SK-N-SH (cell line): ENCODE measurements at regions not wholly inside any gene's neighbourhood (a gene's known extent, or its start where the extent isn't known, plus 50 kb on each side); places are given as distances from the start of the nearest gene placed in this dataset.
"Not testable (repeated sequence)": the region's sequence is repeated elsewhere in the genome, so short reads cannot be mapped to it uniquely, and the experiment has no call there.

Source experiments
- CTCF ChIA-PET: fragments of 300-600, 350-600 bp; formaldehyde crosslinking; extraction: SDS; loops from one replicate; lab custom pipeline; 2021; lab: Yijun Ruan, JAX
- POLR2A ChIA-PET: fragments of 350-600 bp; sonication (Branson Sonifier 250); formaldehyde crosslinking; extraction: SDS; loops from one replicate; lab custom pipeline; 2020; ENCODE audit warnings: antibody characterized with exemption, inconsistent platforms; lab: Yijun Ruan, JAX
- DNase-seq: peaks from one replicate; pipeline ENCODE4 v3.0.0; 2012
- H2AFZ ChIP-seq: fragments of 200-600 bp; sonication (generic); 2 replicates; pipeline ENCODE4 v1.8.1; 2016; ENCODE audit warnings: antibody characterized with exemption, mild to moderate bottlenecking, low read depth
- H3F3A ChIP-seq: fragments of 200-600 bp; sonication (generic); replicated peaks from 2 replicates; pipeline ENCODE3; 2016; ENCODE audit warnings: antibody characterized with exemption, mild to moderate bottlenecking; ENCODE audit not compliant: insufficient read depth
- H3K27ac ChIP-seq, 2 experiments: fragments of 200-500 bp in 1 of 2; fragments of 200-600 bp in 1 of 2; sonication (Bioruptor generic) in 1 of 2; sonication (generic), shearing (Covaris generic) in 1 of 2; 2 replicates each; pipeline versions ENCODE4 v1.5.1 to v1.6.1; 2014 to 2016; ENCODE audit warnings: low read depth in 2 of 2, inconsistent platforms in 1 of 2, low read length in 1 of 2, mild to moderate bottlenecking in 1 of 2, mixed read lengths in 1 of 2
- H3K27me3 ChIP-seq: fragments of 200-600 bp; sonication (generic), shearing (Covaris generic); 2 replicates; pipeline ENCODE4 v1.6.1; 2016; ENCODE audit warnings: mixed run types; ENCODE audit not compliant: insufficient read depth
- H3K36me3 ChIP-seq, 2 experiments: fragments of 200-500 bp in 1 of 2; fragments of 200-600 bp in 1 of 2; sonication (Bioruptor generic) in 1 of 2; sonication (generic) in 1 of 2; replicated peaks in 1 of 2; 2 replicates each; pipeline versions ENCODE3 to v1.5.1; 2014 to 2016; ENCODE audit warnings: low read length in 1 of 2, mild to moderate bottlenecking in 1 of 2; ENCODE audit not compliant: insufficient read depth in 2 of 2, control insufficient read depth in 1 of 2
- H3K4me1 ChIP-seq, 2 experiments: fragments of 200-500 bp in 1 of 2; fragments of 200-600 bp in 1 of 2; sonication (Bioruptor generic) in 1 of 2; sonication (generic), shearing (Covaris generic) in 1 of 2; 2 replicates each; pipeline versions ENCODE4 v1.5.1 to v1.6.1; 2014 to 2016; ENCODE audit warnings: low read depth in 1 of 2, low read length in 1 of 2, mixed run types in 1 of 2; ENCODE audit not compliant: insufficient read depth in 2 of 2, control insufficient read depth in 1 of 2
- H3K4me2 ChIP-seq: fragments of 200-600 bp; sonication (generic), shearing (Covaris generic); 2 replicates; pipeline ENCODE4 v1.6.1; 2017; ENCODE audit warnings: mixed run types
- H3K4me3 ChIP-seq, 2 experiments: fragments of 200-500 bp in 1 of 2; fragments of 200-600 bp in 1 of 2; sonication (Bioruptor generic) in 1 of 2; sonication (generic), shearing (Covaris generic) in 1 of 2; 2 replicates each; pipeline versions ENCODE4 v1.5.1 to v1.8.1; 2014 to 2016; ENCODE audit warnings: low read depth in 2 of 2, inconsistent platforms in 1 of 2, low read length in 1 of 2, mild to moderate bottlenecking in 1 of 2, mixed read lengths in 1 of 2, moderate library complexity in 1 of 2
- H3K79me2 ChIP-seq: fragments of 200-600 bp; sonication (generic); 2 replicates; pipeline ENCODE4 v1.8.1; 2017; ENCODE audit warnings: mild to moderate bottlenecking; ENCODE audit not compliant: insufficient read depth
- H3K9ac ChIP-seq: fragments of 200-600 bp; sonication (generic); 2 replicates; pipeline ENCODE4 v1.6.1; 2017; ENCODE audit warnings: mixed run types
- H3K9me2 ChIP-seq: fragments of 200-600 bp; sonication (generic); 2 replicates; pipeline ENCODE4 v1.6.1; 2017; ENCODE audit warnings: mixed run types
- H3K9me3 ChIP-seq: fragments of 200-600 bp; sonication (generic); 2 replicates; pipeline ENCODE4 v1.6.1; 2017; ENCODE audit warnings: mixed run types, mild to moderate bottlenecking, moderate library complexity
- H4K20me1 ChIP-seq: fragments of 200-600 bp; sonication (generic); 2 replicates; pipeline ENCODE4 v1.6.1; 2017; ENCODE audit warnings: mild to moderate bottlenecking, mixed run types; ENCODE audit not compliant: insufficient read depth
- ELF1 ChIP-seq: IDR thresholded peaks from 2 replicates; pipeline ENCODE4 v1.4.0; 2012
- EZH2phosphoT487 ChIP-seq: fragments of 200-600 bp; sonication (generic); IDR thresholded peaks from 2 replicates; pipeline ENCODE4 v1.6.1; 2017; ENCODE audit warnings: low read depth, mixed run types, mild to moderate bottlenecking, antibody characterized with exemption, moderate library complexity, borderline replicate concordance
- FOSL2 ChIP-seq: IDR thresholded peaks from 2 replicates; pipeline ENCODE4 v1.4.0; 2012; ENCODE audit warnings: low read depth, mild to moderate bottlenecking, moderate library complexity, borderline replicate concordance
- FOXJ3 ChIP-seq: sonication (generic); formaldehyde crosslinking; IDR thresholded peaks from 2 replicates; pipeline ENCODE4 v1.5.1; 2020; ENCODE audit warnings: mild to moderate bottlenecking, missing genetic modification reagents
- GABPA ChIP-seq: IDR thresholded peaks from 2 replicates; pipeline ENCODE4 v1.4.0; 2012; ENCODE audit warnings: low read depth, mild to moderate bottlenecking
- GATA2 ChIP-seq: sonication (generic); formaldehyde crosslinking; IDR thresholded peaks from 2 replicates; pipeline ENCODE4 v1.5.0; 2020; ENCODE audit warnings: mild to moderate bottlenecking, missing genetic modification reagents
- IRF3 ChIP-seq: fragments of 150-350 bp; IDR thresholded peaks from 2 replicates; pipeline ENCODE4 v1.6.1; 2016; ENCODE audit warnings: mild to moderate bottlenecking, low read depth, low read length
- JUND ChIP-seq: IDR thresholded peaks from 2 replicates; pipeline ENCODE4 v1.4.0; 2012
- MEF2A ChIP-seq: IDR thresholded peaks from 2 replicates; pipeline ENCODE4 v1.4.0; 2012; ENCODE audit warnings: low read depth, borderline replicate concordance
- NFIC ChIP-seq: IDR thresholded peaks from 2 replicates; pipeline ENCODE4 v1.4.0; 2012; ENCODE audit warnings: borderline replicate concordance
- POLR2AphosphoS5 ChIP-seq: IDR thresholded peaks from 2 replicates; pipeline ENCODE4 v1.6.1; 2012; ENCODE audit warnings: low read depth, low read length
- RAD21 ChIP-seq: IDR thresholded peaks from 2 replicates; pipeline ENCODE4 v1.6.1; 2012; ENCODE audit warnings: mild to moderate bottlenecking, low read length
- RXRA ChIP-seq: IDR thresholded peaks from 2 replicates; pipeline ENCODE4 v1.4.0; 2012; ENCODE audit warnings: low read depth, mild to moderate bottlenecking, borderline replicate concordance
- USF1 ChIP-seq: IDR thresholded peaks from 2 replicates; pipeline ENCODE4 v1.4.0; 2012; ENCODE audit warnings: low read depth, borderline replicate concordance
- YY1 ChIP-seq: IDR thresholded peaks from 2 replicates; pipeline ENCODE4 v1.4.0; 2012; ENCODE audit warnings: low read depth, mild to moderate bottlenecking
- WGBS: methylation state at CpG from one replicate; pipeline ENCODE4 v1.1.6; 2017; ENCODE audit warnings: low lambda C conversion rate; 5-methylcytosine and 5-hydroxymethylcytosine counted together
- TF ChIP-seq, protein P1 (sequence below): IDR thresholded peaks from 2 replicates; pipeline ENCODE4 v1.6.1; 2012; ENCODE audit warnings: mild to moderate bottlenecking, low read depth, low read length, moderate library complexity
- TF ChIP-seq, protein P2 (sequence below): fragments of 200-600 bp; sonication (generic); IDR thresholded peaks from 2 replicates; pipeline ENCODE4 v1.6.1; 2017; ENCODE audit warnings: antibody characterized with exemption, mild to moderate bottlenecking, moderate library complexity

GRCh38 chr2:12560618-12561017 is 156.1 kb upstream of the TRIB2 start:
- H3K4me1 ChIP-seq, result peaks cover 0 to 16% of the 10 kb centered on the region in 2 experiments
- TF ChIP-seq FOSL2 (no peak), RAD21 (no peak), EZH2phosphoT487 (no peak), GATA2 (CRISPR knock-in tag) (no peak), RXRA (no peak)
- TF ChIP-seq, protein P1, sequence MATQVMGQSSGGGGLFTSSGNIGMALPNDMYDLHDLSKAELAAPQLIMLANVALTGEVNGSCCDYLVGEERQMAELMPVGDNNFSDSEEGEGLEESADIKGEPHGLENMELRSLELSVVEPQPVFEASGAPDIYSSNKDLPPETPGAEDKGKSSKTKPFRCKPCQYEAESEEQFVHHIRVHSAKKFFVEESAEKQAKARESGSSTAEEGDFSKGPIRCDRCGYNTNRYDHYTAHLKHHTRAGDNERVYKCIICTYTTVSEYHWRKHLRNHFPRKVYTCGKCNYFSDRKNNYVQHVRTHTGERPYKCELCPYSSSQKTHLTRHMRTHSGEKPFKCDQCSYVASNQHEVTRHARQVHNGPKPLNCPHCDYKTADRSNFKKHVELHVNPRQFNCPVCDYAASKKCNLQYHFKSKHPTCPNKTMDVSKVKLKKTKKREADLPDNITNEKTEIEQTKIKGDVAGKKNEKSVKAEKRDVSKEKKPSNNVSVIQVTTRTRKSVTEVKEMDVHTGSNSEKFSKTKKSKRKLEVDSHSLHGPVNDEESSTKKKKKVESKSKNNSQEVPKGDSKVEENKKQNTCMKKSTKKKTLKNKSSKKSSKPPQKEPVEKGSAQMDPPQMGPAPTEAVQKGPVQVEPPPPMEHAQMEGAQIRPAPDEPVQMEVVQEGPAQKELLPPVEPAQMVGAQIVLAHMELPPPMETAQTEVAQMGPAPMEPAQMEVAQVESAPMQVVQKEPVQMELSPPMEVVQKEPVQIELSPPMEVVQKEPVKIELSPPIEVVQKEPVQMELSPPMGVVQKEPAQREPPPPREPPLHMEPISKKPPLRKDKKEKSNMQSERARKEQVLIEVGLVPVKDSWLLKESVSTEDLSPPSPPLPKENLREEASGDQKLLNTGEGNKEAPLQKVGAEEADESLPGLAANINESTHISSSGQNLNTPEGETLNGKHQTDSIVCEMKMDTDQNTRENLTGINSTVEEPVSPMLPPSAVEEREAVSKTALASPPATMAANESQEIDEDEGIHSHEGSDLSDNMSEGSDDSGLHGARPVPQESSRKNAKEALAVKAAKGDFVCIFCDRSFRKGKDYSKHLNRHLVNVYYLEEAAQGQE, result no peak
- TF ChIP-seq, all 33 proteins: peak for 0
- Histone ChIP-seq H3K9me2 (no peaks in the 10 kb centered on the region), H3K9me3 (no peaks in the 10 kb centered on the region), H3K9ac (no peak overlapping the region), H3F3A (peaks cover 4% of the 10 kb centered on the region), H3K27me3 (no peaks in the 10 kb centered on the region), H3K79me2 (no peaks in the 10 kb centered on the region), H3K36me3 (no peaks in the 10 kb centered on the region), H3K4me2 (no peak overlapping the region), H2AFZ (no peak overlapping the region), H3K27ac (no peak overlapping the region), H4K20me1 (no peaks in the 10 kb centered on the region), H3K4me3 (no peak overlapping the region)
- DNase-seq, result no peak
- ChIA-PET CTCF (no interaction called here), POLR2A (no interaction called here)
- 76% methylated on average over 9 of the region's 9 CpGs for WGBS

GRCh38 chr2:12567411-12567810 is 149.3 kb upstream of the TRIB2 start:
- DNase-seq, result no peak
- Histone ChIP-seq H3K27ac (no peak overlapping the region), H3K79me2 (no peaks in the 10 kb centered on the region), H3K4me1 (no peaks in the 10 kb centered on the region; a peak in 1 of 4 replicates), H3F3A (no peaks in the 10 kb centered on the region), H2AFZ (no peak overlapping the region), H3K4me2 (no peak overlapping the region), H4K20me1 (no peaks in the 10 kb centered on the region), H3K27me3 (no peaks in the 10 kb centered on the region), H3K4me3 (no peak overlapping the region), H3K9me2 (no peaks in the 10 kb centered on the region), H3K9me3 (no peaks in the 10 kb centered on the region), H3K9ac (no peak overlapping the region), H3K36me3 (no peaks in the 10 kb centered on the region)
- POLR2A ChIA-PET, result no interaction called here
- CTCF ChIA-PET, result no interaction called here
- TF ChIP-seq ELF1 (no peak), RXRA (no peak), JUND (no peak), USF1 (no peak), GABPA (no peak), FOXJ3 (CRISPR knock-in tag) (no peak), YY1 (no peak), IRF3 (no peak), POLR2AphosphoS5 (no peak), MEF2A (no peak), NFIC (no peak)
- TF ChIP-seq, protein P2, sequence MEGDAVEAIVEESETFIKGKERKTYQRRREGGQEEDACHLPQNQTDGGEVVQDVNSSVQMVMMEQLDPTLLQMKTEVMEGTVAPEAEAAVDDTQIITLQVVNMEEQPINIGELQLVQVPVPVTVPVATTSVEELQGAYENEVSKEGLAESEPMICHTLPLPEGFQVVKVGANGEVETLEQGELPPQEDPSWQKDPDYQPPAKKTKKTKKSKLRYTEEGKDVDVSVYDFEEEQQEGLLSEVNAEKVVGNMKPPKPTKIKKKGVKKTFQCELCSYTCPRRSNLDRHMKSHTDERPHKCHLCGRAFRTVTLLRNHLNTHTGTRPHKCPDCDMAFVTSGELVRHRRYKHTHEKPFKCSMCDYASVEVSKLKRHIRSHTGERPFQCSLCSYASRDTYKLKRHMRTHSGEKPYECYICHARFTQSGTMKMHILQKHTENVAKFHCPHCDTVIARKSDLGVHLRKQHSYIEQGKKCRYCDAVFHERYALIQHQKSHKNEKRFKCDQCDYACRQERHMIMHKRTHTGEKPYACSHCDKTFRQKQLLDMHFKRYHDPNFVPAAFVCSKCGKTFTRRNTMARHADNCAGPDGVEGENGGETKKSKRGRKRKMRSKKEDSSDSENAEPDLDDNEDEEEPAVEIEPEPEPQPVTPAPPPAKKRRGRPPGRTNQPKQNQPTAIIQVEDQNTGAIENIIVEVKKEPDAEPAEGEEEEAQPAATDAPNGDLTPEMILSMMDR, result no peak
- 86% methylated on average over 3 of the region's 3 CpGs for WGBS

- POLR2A ChIA-PET, H3K36me3 ChIP-seq, H3K79me2 ChIP-seq, H3K9me3 ChIP-seq, H3K27me3 ChIP-seq, H3K27ac ChIP-seq, H2AFZ ChIP-seq, H3K9me2 ChIP-seq, H3K4me3 ChIP-seq, H3K4me2 ChIP-seq, H3K4me1 ChIP-seq, H4K20me1 ChIP-seq, H3K9ac ChIP-seq, DNase-seq, H3F3A ChIP-seq: not testable (repeated sequence)
- CTCF ChIA-PET, result interaction anchor here (1.4 kb wide), 1 partner anchor 10 kb away, joined by 3 read pairs; no protein-coding TSS in a partner anchor
- 78% methylated on average over 7 of the region's 7 CpGs for WGBS
These were observed 147.2 kb upstream of the TRIB2 start for GRCh38 chr2:12569510-12569909.
